ENCODE measurements at regions not wholly inside any gene's neighbourhood (a gene's known extent, or its start where the extent isn't known, plus 50 kb on each side); places are given as distances from the start of the nearest gene placed in this dataset.

GRCh38 chr2:239669181-239669898 lies 268.5 kb upstream of the HDAC4 start:
- peaks cover 9% of the 10 kb centered on the region for H3K27me3 Mint-ChIP-seq (ENCODE audit: unreplicated experiment)
- peaks cover 14% of the 10 kb centered on the region for H3K4me1 Mint-ChIP-seq (ENCODE audit: low read depth, unreplicated experiment)
- no peak for TF ChIP-seq CTCF (IDR thresholded peaks at IDR 0.05; ENCODE audit: partially characterized antibody, unreplicated experiment)
- H3K4me3 Mint-ChIP-seq (ENCODE audit: unreplicated experiment) = no peak overlapping the region
- no peak overlapping the region for H3K27ac Mint-ChIP-seq (ENCODE audit: unreplicated experiment)
- peaks cover 5% of the 10 kb centered on the region for H3K36me3 Mint-ChIP-seq (ENCODE audit: unreplicated experiment)
- peaks cover 11% of the 10 kb centered on the region for H3K9me3 Mint-ChIP-seq (ENCODE audit: unreplicated experiment)
- no peak for DNase-seq

- Mint-ChIP-seq H3K27ac (ENCODE audit: unreplicated experiment) (no peak overlapping the region), H3K4me1 (ENCODE audit: low read depth, unreplicated experiment) (peaks cover 12% of the 10 kb centered on the region), H3K9me3 (ENCODE audit: unreplicated experiment) (peaks cover 9% of the 10 kb centered on the region), H3K4me3 (ENCODE audit: unreplicated experiment) (no peak overlapping the region), H3K27me3 (ENCODE audit: unreplicated experiment) (peaks cover 7% of the 10 kb centered on the region), H3K36me3 (ENCODE audit: unreplicated experiment) (peaks cover 5% of the 10 kb centered on the region)
- no peak for TF ChIP-seq CTCF (IDR thresholded peaks at IDR 0.05; ENCODE audit: partially characterized antibody, unreplicated experiment)
- DNase-seq = no peak
Measured at GRCh38 chr2:239668651-239669050, 267.8 kb upstream of the HDAC4 start.

DNA sequence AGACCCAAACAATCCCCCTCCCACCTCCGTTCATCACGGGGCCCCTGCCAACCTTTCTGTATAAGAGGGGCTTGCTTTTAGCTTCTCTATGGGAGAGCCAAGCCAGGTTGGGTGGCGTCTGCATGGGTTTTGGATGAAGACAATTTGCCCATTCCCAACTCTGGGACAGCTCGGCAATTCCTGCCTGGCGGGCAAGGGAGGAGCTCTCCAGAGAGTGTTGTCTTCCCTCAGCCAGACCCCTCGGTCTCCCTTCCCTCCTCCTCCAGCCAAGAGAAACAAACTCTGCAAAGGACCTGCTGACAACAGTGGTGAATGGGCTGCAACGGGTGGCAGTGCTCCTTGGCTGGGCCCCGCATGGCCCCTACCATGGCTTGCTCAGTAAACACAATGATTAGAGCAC lies 267.2 kb upstream of the HDAC4 start:
- DNase-seq = no peak
- no peak for TF ChIP-seq CTCF (IDR thresholded peaks at IDR 0.05; ENCODE audit: partially characterized antibody, unreplicated experiment)
- peaks cover 7% of the 10 kb centered on the region for H3K27me3 Mint-ChIP-seq (ENCODE audit: unreplicated experiment)

GRCh38 chr2:239667431-239667985 lies 266.7 kb upstream of the HDAC4 start:
- Mint-ChIP-seq H3K36me3 (ENCODE audit: unreplicated experiment) (peaks cover 5% of the 10 kb centered on the region), H3K4me3 (ENCODE audit: unreplicated experiment) (no peak overlapping the region), H3K27me3 (ENCODE audit: unreplicated experiment) (peaks cover 7% of the 10 kb centered on the region), H3K4me1 (ENCODE audit: low read depth, unreplicated experiment) (peaks cover 12% of the 10 kb centered on the region), H3K9me3 (ENCODE audit: unreplicated experiment) (peaks cover 9% of the 10 kb centered on the region), H3K27ac (ENCODE audit: unreplicated experiment) (no peak overlapping the region)
- no peak for TF ChIP-seq CTCF (IDR thresholded peaks at IDR 0.05; ENCODE audit: partially characterized antibody, unreplicated experiment)
- DNase-seq = no peak

More for the DNA sequence above, 267.2 kb upstream of the HDAC4 start:
- Mint-ChIP-seq H3K36me3 (ENCODE audit: unreplicated experiment) (peaks cover 5% of the 10 kb centered on the region), H3K4me1 (ENCODE audit: low read depth, unreplicated experiment) (peaks cover 12% of the 10 kb centered on the region), H3K4me3 (ENCODE audit: unreplicated experiment) (no peak overlapping the region), H3K27ac (ENCODE audit: unreplicated experiment) (no peak overlapping the region), H3K9me3 (ENCODE audit: unreplicated experiment) (peaks cover 9% of the 10 kb centered on the region)

DNA sequence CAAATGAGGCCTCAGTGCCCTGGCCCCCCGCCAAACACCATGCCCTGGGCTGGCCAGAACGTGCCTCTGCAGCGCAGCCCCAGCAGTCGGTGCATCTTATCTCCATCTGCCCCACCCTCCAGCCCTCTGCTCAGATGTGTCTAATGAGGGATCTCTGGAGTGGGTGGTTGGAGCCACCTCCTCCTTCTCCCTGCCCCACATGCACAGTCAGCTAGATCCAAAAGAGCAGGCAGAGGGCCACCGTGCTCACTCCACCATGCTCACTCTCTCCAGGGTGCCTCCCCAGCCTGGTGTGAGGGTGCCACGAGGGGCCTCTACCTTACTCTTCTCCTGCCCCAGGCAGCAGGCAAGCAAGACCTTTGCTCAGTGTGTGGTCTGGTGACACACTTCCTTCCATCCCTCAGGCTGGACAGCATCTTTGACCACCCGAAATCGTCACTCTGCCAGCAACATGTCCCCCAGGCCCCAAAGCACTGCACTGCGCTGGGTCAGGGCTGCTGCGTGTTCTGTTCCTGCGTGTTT lies 266.1 kb upstream of the HDAC4 start:
- Mint-ChIP-seq H3K4me1 (ENCODE audit: low read depth, unreplicated experiment) (peaks cover 12% of the 10 kb centered on the region), H3K9me3 (ENCODE audit: unreplicated experiment) (peaks cover 9% of the 10 kb centered on the region), H3K27ac (ENCODE audit: unreplicated experiment) (no peak overlapping the region), H3K4me3 (ENCODE audit: unreplicated experiment) (no peak overlapping the region), H3K27me3 (ENCODE audit: unreplicated experiment) (peaks cover 9% of the 10 kb centered on the region), H3K36me3 (ENCODE audit: unreplicated experiment) (peaks cover 5% of the 10 kb centered on the region)
- TF ChIP-seq CTCF (IDR thresholded peaks at IDR 0.05; ENCODE audit: partially characterized antibody, unreplicated experiment) = no peak
- no peak for DNase-seq
